Putamen (tissue), 1 donor: ENCODE measurements at regions not wholly inside any gene's neighbourhood (a gene's known extent, or its start where the extent isn't known, plus 50 kb on each side); places are given as distances from the start of the nearest gene placed in this dataset.

Source experiments
- DNase-seq: peaks from one replicate; pipeline ENCODE4 v3.0.0-alpha.2; 2016; ENCODE audit warnings: low spot score

DNA sequence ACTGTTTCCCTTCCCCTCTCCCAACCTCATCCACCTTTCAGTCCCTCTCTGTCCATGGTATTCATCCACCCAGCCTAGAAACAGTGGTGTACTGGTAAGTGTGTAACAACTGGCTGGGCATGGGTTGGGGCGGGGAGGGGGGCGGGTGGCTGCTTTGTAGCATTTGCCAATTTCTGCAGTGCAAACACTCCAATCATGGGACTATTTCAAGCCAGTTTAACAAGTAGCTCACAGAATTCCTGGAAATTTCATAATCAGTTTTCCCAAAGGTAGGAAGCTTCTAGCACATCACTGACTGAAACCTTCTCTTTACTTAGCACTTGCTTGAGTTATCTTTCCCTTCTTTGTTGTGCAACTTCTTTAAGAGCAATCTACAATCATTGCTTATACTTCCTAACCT lies 100.8 kb upstream of the WASF3 start:
- DNase-seq: no peak

DNA sequence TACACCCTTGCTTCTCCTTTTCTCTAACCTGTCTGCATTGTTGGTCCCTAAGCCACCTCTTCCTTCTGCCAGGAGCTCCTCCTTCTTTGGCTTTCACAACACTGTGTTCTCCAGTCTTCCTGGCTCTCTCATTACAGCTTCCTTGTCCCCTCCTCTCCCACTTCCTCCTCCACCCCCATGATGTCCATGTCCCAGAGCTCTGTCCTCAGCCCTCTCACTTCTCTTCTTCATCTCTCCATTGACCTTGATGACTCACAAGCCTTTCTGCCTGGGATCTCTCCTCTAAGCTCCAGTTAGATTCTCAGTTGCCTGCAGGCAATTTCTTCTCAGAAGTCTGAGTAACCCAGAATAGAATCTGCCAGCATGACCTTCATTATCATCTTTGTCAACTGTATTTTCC lies 100.3 kb upstream of the WASF3 start:
- DNase-seq: no peak

DNA sequence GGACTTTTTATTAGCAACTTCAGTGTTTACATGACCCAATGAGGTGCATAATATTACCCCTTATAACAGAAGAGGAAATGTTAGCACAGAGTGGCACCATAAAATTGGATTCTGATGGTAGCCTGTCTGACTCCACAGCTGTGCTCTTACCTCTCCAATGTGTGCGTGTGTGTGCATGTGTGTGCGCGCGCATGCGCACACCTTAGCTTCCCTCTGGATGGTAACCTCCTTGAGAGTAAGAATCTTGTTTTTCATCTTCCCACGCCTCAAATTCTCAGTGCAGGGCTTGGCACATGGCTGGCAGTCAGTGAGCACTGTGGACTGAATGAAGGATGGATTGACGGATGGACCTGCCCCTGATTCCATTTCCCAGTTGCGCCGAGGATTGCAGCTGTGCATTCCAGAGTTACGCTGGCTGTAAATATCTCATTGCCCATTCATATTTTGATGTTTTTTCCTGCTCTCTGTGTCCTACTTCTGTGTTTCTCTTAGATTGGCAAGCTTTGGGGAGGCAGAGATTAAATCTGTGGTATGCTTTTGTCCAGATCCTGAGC lies 99.2 kb upstream of the WASF3 start:
- DNase-seq: no peak

DNA sequence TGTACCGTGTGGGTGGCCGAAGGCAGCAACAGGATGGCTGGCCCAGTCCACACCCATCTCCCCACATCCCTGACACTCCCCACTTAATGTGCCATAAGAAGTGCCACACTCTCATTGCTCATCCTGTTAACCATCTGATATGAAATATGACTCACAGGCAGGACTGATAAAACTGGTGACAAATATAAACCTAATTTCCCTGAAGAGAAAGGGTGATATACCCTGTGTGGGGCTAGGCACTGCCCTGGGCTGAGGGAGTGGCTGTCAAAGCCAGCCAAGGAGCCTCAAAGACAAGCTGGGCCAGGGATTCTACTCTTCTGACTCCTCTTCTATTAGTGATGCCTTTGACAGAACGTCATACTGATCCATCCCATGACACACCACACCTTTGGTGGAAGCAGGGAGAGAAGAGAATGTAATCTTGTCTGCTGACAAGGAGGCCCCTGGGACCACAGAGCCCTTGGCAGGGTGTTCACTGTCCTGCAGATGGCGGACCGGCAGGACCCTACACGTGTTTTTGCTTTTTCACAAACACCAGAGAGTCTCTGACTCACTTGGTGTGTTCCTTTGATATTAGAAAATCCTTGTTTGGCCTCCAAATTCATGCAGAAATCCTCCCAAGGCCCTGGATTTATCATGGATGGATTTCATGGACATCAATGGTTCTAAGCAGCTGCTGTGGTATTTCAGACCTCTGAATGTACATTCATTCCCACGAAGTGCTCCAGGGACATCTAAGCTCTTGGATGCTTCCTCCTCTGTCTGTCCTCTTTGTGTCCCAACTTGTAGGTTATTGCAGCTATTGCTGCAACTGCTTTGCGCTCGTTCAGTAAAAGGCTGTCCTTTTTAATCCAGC lies 98.0 kb upstream of the WASF3 start:
- DNase-seq: no peak

DNA sequence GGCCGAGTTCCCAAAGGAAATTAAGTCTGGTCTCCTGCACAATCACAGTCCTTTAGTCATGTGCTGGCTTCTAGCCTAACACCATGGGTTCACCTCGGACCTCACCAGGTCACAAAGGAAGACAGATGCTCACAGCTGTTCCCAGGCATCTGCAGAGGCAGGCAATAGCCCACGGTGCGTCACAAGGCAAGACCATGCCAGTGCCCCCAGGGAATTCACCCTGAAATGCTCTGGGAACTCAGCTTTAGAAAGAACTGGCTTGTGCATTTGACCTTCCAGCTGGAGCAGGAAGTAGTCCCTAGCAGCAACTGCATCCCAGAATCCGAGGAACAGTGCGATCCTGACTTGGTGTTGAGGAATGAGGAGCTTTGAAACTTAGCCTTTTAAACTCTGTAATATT lies 96.8 kb upstream of the WASF3 start:
- DNase-seq: peak; percentile 13

DNA sequence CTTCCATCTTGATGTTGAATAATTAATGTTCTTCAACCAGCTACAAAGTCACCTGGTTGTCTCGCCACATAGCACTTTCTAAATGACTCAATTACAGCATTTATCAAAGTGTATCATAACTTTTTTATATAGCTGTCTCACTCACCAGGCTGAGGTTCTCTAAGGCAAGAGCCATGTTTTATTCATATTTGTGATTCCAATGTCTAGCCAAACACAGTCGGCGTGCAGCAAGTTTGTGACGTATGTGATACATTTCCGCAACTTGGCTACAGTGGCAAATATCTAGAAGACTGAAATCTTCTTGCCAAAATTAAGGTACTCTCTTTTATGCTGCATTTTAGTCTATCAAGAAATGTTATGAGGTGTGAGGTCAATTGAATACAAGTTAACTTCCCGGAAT lies 94.2 kb upstream of the WASF3 start:
- DNase-seq: no peak

DNA sequence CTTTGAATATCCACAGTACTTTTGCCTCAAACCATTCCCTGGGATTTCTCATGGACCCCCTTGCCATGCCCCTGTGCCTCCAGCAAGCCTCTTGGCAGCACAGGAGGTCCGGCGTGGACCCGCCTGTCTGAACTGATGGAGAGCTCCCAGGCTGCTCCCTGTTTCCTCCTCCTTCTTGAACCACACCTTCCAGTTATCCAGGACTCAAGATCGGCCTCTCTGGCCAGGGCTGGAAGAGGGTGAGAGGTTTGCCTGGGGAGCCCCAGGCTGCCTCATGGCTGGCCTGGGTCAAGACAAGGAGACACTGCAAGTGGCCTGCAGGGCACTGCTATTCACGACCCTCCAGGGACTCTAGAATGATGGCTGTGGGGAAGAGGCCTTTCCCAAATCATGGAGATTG lies 93.6 kb upstream of the WASF3 start:
- DNase-seq: no peak

DNA sequence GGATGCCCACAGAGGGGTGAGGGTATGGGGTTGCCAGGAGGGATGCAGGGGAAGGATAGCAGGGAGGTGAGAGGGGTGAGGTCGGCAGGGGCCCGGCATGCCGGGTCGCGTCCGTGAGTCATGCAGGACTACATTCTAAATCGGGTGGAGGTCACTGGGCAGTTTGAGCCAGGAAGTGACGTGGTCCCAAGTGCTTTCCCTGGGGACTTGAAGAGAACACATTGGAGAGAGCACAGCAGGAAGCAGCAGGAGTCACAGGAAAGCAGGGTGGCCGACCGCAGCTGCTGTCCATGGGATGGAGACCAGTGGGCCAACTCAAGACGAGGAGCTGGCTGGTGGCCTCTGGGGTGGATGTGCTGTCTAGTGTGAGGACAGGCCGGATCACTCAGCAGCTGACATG lies 92.0 kb upstream of the WASF3 start:
- DNase-seq: no peak

DNA sequence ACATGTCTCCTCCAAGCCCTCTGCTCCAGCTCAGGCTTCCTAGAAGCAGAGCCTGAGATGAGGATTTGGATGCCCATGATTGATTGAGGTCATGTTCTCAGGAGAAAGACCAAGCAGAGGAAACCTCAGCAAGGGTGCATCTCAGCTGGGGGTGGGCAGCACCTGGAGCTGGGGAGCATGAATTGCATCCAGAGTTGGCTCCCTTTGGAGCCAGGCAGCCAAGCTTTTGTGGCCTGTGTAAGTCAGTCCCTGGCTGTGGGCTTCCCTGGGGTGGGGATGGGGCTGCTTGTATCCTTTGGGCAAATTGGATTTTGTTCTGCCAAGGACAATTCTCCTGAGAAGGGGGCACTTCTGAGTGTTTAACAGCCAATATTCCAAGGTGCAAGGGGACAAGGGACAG lies 91.5 kb upstream of the WASF3 start:
- DNase-seq: no peak

DNA sequence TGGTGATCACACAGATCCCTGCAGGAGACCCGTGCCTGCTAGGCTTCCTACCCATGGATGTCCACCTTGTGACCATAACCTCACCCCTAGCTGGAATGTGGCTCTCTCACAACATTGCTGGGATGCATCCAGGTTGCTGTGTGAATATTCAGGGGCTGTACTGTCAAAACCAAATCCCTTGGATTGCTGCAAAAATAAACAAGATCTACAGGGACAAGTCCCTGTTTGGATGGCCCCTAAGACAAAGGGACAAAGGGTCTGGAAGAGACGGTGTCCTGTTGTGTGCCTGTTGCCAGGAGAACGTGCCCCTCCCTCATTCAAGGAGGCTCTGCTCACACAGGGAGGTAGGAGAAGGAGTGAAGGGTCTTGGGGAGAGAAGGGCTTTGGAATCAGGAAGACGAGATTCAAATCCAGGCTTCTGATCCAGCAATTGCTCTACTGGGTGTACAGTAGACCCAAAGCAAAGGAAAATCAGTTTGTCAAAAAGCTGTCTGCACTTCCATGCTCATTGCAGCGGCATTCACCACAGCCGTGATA lies 89.2 kb upstream of the WASF3 start:
- DNase-seq: no peak

DNA sequence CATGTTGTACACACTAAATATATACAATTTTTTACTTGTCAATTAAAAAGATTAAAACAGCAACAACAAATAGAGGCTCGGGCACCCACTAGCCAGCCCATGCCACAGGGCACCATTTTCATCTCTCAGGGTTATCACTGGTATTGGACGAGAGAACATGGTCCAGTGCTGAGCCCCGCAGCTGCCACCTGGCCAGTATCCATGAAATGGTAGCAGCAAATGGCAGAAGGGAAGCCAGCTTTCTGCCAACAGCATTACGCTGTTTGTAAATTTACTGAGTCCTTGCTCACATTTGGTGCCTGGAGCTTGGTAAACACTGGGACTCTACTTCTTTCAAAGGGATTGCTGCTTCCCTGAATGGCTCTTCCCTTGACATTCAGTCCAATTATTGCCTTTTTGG lies 87.9 kb upstream of the WASF3 start:
- no peak for DNase-seq

DNA sequence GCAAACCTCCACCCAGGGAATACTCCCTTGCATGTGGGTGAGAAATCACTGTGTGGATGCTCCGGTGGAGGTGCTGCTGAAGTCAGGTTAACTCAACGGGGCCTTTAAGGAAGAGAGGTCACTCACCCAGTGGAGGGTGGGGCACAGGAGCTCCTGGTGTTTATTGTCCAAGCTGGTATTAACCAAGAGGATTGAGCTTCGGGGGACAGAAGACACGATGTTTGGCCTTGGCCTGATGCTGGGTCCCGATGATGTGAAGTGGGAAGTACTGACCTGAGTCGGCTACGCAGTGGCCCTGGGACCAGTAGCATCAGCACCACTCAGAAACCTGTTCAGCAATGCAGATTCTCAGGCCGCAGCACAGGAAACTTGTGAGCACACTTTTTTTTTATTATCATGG lies 85.7 kb upstream of the WASF3 start:
- DNase-seq: no peak

DNA sequence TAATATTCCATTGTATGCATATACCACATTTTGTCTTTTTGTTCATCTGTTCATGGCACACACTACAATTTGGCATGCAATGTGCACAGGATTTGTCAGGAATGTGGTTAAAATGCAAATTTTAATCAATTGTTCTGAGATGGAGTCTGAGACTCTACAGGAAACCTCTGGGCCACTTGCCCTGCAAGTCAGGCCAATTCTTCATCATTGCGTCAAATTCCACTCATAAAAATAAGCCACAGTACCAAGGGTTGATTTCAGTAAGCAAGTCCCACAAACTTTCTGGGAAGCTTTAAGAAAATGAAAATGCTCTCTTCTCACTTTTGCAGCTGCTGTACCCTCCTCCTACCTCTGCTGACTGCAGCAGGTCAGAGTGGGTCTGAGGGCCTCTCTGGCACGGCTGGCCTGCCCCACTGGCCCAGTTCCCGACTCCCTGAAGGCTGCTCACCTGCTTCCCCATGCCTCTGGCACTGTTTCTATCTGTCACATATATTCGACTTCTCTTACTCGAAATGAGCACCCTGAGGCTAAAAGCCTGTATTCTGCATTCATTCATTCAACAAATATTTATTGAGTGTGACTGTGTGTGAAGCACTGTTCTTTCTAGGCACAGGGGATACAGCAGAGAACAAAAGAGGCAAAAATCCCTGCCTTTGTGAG lies 83.8 kb upstream of the WASF3 start:
- no peak for DNase-seq

DNA sequence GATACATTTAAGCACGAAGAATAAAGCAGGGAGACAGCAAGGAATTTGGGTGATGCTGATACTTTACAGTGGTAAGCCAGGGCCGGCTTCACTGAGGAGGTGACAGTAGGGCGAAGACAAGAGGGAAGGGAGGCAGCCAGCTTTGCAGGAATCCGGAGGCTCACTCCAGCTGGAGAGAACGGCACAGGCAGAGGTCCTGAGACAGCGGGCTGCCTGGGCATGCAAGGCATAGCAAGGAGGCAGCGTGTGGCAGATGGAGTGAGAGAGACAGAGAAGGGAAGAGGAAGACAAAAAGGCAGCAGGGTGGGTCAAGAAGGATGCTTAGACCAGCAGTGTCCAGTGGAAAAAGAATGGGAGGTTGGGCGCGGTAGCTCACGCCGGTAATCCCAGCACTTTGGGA lies 83.2 kb upstream of the WASF3 start:
- DNase-seq: no peak

DNA sequence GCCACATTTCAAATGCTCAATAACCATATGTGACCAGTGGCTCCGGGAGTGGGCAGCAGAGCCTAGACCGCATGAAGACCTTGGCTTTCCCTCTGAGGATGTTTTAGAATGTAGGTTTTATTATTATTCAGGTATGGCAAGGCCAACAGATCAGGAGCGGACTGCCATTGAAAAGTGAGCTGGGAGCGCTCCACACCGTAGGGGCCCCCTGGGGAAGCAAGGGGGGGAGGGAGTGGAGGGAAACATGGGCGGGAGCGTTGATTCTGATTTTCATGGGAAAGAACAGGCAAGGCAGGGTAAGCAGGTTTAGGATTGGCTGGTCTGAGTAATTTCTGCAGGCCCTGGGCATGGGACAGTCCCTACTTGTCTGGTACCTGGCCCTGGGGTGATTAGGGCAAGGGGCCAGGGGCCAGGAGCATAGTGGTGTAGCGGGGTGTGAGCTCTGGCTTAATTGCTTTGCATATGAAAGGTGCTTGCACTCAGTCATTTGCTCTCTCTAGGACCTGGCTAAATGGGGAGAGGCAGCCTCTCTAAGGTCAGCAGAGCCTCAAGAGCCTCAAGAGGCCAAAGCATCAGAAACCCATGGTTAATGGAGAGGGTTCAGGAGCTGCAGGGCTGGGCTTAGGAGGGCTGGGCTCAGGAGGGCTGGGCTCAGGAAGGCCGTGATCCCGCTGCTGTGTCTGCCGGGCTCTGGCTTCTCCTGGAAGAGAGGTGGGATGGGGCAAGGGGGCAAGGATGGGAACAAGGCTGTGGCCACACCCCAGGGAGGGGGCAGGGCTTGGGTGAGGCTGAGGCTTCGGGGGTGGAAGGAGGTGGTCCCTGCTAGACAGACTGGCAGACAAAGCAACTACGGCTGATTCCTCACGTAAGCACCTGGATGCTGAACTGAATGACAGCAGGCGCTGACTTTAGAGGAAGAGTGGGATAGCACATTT lies 82.0 kb upstream of the WASF3 start:
- no peak for DNase-seq

DNA sequence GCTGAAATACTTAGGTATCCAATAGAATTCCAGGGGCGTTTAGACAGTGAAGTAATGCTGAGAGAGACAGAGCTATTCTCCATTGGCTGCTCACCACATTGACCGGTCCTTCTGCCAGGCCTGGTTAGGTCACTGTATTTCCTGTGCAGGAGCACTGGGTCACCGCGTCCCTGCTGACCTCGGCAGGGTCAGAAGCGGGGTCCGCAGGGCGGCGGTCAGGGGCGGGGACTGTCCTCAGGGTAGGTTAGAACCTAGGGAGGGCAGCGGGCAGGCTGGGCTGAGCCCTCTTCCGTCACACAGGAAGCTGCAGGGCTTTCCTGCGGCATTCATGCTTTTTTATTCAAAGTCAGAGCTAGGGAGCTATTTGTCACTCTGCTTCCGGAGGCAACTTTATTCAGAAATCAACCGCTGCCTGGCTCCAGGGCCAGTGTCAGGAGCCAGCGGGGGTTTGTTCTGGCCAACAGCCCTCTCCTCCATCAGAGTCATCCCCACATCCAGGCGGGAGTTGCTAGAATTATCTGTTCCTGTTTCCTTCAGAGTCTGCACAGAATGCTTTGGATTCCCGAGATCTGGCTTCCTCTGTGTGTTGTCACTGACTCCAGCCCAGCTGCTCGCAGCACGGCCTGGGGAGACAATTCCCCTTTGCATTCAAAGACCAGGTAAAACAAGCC lies 81.2 kb upstream of the WASF3 start:
- no peak for DNase-seq

DNA sequence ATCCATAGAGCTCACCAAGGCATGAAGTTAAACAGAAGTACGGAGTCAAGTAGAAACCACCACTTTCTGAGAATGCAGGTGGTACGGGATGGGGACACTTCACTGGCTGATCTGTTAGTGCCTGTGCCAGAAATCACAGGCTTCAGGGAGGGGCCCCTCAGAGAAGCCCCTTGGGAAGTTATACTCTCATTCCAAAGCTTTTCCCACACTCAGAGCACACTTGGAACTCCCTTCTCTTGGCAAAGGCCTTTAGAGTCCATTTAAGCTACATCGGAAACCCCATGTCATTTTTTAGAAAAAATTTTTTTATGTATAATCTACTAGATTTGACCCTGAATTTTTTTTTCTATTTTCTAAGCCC lies 80.7 kb upstream of the WASF3 start:
- DNase-seq: no peak

DNA sequence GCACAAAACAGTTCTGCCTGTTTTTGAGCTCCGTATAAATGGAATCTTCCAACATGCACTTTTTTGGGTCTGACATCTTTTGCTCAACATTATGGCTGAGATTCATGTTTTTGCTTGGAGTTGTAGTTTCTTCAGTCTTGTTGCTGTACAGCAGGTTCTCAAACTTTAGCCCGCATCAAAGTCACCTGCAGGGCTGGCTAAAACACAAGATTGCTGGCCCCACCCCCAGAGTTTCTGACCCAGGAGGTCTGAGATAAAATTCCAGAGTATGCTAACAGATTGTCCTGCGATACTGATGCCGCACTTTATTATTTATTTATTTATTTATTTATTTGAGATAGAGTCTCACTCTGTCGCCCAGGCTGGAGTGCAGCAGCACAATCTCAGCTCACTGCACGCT lies 79.8 kb upstream of the WASF3 start:
- no peak for DNase-seq

DNA sequence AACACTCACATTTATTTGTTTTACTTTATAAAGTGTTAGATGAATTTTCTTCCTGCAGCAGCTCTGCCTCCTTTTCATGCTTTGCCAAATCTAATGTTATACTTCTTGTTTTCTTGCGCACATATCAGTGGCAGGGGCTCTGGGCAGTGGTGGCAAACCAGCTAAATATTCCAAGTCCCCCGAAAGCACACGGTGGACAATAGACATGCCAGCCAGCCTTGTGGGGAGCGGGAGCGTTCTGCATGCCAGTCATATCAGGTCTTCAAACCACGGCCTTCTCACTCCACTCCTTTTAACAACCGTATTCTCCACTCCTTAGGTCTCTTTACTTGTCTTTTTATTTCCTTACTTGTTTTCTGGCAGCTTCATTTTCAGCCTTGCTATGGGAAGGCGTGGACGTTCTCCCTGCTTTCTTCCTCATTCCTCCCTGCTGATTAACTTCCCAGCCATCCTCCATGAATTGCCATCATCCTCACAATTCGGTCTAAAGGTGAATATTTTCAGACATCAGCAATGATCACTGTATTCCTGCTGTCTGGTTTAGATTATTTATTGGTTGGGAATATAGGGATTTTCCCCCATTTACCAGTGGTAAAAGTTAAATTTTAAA lies 77.1 kb upstream of the WASF3 start:
- DNase-seq: no peak

DNA sequence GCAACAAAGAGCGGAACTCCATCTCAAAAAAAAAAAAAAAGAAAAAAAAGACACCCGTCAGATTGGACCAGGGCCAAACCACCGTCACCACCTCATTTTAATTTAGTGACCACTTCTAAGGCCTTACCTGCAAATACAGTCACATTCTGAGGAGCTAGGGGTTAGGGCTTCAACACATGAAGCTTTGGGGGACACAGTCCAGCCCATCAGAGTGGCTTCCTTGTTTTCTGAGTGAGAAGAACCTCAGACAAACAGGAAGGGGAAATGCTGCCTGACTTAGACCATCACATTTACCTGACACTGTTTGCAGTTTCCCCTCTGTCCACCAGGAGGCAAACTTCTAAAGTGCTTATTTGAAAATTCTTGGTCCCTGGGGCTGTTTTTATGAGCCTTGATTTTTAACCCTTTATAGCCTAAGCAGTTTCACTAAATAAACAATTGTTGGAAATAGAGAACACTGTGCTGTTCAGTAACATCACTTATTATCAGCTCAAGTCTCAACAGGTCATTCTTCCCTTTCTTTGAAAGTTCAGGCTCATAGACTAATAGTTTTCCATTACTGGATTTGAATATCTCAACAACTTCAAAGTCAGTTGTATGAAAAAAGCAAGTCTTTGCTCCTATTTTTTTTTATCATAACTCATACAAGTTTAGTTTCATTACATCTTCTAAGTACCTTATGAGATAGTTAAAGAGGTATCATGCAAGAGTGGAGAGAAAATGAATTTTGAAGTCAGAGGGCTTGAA lies 74.9 kb upstream of the WASF3 start:
- DNase-seq: peak; percentile 38
